Smooth muscle cell (in vitro differentiated cells): ENCODE measurements at regions not wholly inside any gene's neighbourhood (a gene's known extent, or its start where the extent isn't known, plus 50 kb on each side); places are given as distances from the start of the nearest gene placed in this dataset.
A peak's percentile ranks its signal among the peaks of the same experiment; 100 is the strongest.

Experiments used
- DNase-seq: peaks from one replicate; lab custom pipeline; 2025; ENCODE audit not compliant: unreplicated experiment; lab: John Stamatoyannopoulos, UW
- H2AFZ ChIP-seq: fragments of 200-600 bp; sonication (generic); 2 replicates; pipeline ENCODE4 v1.6.0; 2016; ENCODE audit warnings: antibody characterized with exemption, low read depth, mild to moderate bottlenecking
- H3F3A ChIP-seq: fragments of 200-600 bp; sonication (generic); 2 replicates; pipeline ENCODE4 v1.6.0; 2017; ENCODE audit warnings: antibody characterized with exemption, low read depth
- H3K27ac ChIP-seq: fragments of 200-600 bp; sonication (generic); 2 replicates; pipeline ENCODE4 v1.5.1; 2016; ENCODE audit warnings: low read depth, mild to moderate bottlenecking
- H3K27me3 ChIP-seq: fragments of 200-600 bp; sonication (generic); 2 replicates; pipeline ENCODE4 v1.6.1; 2016; ENCODE audit warnings: low read depth, mild to moderate bottlenecking
- H3K36me3 ChIP-seq: fragments of 200-600 bp; sonication (generic); 2 replicates; pipeline ENCODE4 v1.5.1; 2016; ENCODE audit warnings: low read depth
- H3K4me1 ChIP-seq: fragments of 200-600 bp; sonication (generic); 2 replicates; pipeline ENCODE4 v1.5.1; 2016; ENCODE audit warnings: low read depth
- H3K4me2 ChIP-seq: fragments of 200-600 bp; sonication (generic); 2 replicates; pipeline ENCODE4 v1.6.0; 2016; ENCODE audit warnings: mild to moderate bottlenecking
- H3K4me3 ChIP-seq: fragments of 200-600 bp; sonication (generic); 2 replicates; pipeline ENCODE4 v1.5.1; 2016; ENCODE audit warnings: mild to moderate bottlenecking
- H3K79me2 ChIP-seq: fragments of 200-600 bp; sonication (generic); 2 replicates; pipeline ENCODE4 v1.6.0; 2016; ENCODE audit warnings: low read depth, mild to moderate bottlenecking
- H3K9ac ChIP-seq: fragments of 200-600 bp; sonication (generic); 2 replicates; pipeline ENCODE4 v1.6.0; 2016; ENCODE audit warnings: low read depth
- H3K9me3 ChIP-seq: fragments of 200-600 bp; sonication (generic); replicated peaks from 2 replicates; pipeline ENCODE4 v1.5.1; 2016; ENCODE audit warnings: low read depth
- H4K20me1 ChIP-seq: fragments of 200-600 bp; sonication (generic); 2 replicates; pipeline ENCODE4 v1.6.0; 2016; ENCODE audit warnings: low read depth
- CTCF ChIP-seq: fragments of 200-600 bp; sonication (generic); IDR thresholded peaks from 2 replicates; pipeline ENCODE4 v1.5.1; 2017; ENCODE audit warnings: borderline replicate concordance, mild to moderate bottlenecking, antibody characterized with exemption; ENCODE audit not compliant: insufficient read depth, poor library complexity, severe bottlenecking
- WGBS: methylation state at CpG from one replicate; pipeline ENCODE4 v1.1.7; 2016; ENCODE audit warnings: low lambda C conversion rate; 5-methylcytosine and 5-hydroxymethylcytosine counted together

DNA sequence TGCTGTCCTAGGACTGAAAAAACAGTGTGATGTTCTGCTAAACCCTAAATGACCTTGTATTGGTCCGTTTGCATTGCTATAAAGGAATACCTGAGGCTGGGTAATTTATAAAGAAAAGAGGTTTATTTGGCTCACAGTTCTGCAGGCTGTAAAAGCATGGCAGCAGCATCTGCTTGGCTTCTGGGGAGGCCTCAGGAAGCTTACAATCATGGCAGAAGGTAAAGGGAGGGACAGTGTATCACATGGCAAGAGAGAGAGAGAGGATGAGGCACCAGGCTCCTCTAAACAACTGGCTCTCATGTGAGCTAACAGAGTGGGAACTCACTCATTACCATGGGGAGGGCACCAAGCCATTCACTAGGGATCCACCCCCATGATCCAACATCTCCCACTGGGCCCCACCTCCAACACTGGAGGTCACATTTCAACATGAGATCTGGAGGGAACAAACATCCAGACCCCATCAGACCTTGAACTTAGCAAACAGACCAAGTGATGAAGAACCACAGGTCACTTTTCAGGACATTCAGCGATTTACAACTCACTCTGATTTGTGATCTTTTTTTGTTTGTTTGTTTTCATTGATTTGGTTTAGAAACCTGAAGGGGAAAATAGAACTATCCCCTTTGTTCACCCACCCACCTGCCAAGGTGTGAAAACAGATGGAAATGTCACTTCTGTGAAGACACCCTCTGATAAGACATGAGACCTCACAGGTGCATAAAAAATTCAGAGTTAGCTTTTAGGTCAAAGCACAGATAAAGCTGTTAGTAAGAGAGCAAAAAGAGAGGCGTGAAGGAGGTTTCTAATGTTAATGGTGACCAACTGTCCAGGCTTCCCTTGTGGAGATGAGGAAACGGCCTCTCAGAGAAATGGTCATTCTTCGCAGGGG lies 104.2 kb upstream of the RALGPS2 start:
- H2AFZ ChIP-seq = no peak overlapping the region
- WGBS = 94% methylated on average over 5 of the region's 5 CpGs

GRCh38 chr1:178621822-178622221 lies 103.2 kb upstream of the RALGPS2 start:
- no peak overlapping the region for H3K27ac ChIP-seq
- 97% methylated on average over 10 of the region's 10 CpGs for WGBS
- no peaks in the 10 kb centered on the region for H3F3A ChIP-seq
- no peaks in the 10 kb centered on the region for H4K20me1 ChIP-seq
- H3K27me3 ChIP-seq = no peaks in the 10 kb centered on the region
- H3K79me2 ChIP-seq = no peaks in the 10 kb centered on the region
- H3K9ac ChIP-seq = no peak overlapping the region
- TF ChIP-seq CTCF = no peak
- no peak for DNase-seq
- no peaks in the 10 kb centered on the region for H3K4me1 ChIP-seq
- H3K9me3 ChIP-seq = no peaks in the 10 kb centered on the region
- no peaks in the 10 kb centered on the region for H3K36me3 ChIP-seq
- H2AFZ ChIP-seq = no peak overlapping the region
- no peak overlapping the region for H3K4me3 ChIP-seq
- H3K4me2 ChIP-seq = no peak overlapping the region

More for the DNA sequence above, 104.2 kb upstream of the RALGPS2 start:
- H3F3A ChIP-seq = no peaks in the 10 kb centered on the region
- H3K4me3 ChIP-seq = no peak overlapping the region
- H3K79me2 ChIP-seq = no peaks in the 10 kb centered on the region
- no peak for DNase-seq
- H3K9me3 ChIP-seq = no peaks in the 10 kb centered on the region
- H3K4me2 ChIP-seq = no peak overlapping the region
- no peaks in the 10 kb centered on the region for H3K4me1 ChIP-seq
- H3K27me3 ChIP-seq = no peaks in the 10 kb centered on the region
- no peak overlapping the region for H3K9ac ChIP-seq
- no peak for TF ChIP-seq CTCF
- H3K27ac ChIP-seq = no peak overlapping the region
- no peaks in the 10 kb centered on the region for H3K36me3 ChIP-seq
- H4K20me1 ChIP-seq = no peaks in the 10 kb centered on the region

GRCh38 chr1:178625695-178626094 lies 99.3 kb upstream of the RALGPS2 start:
- Histone ChIP-seq H3K27me3 (no peaks in the 10 kb centered on the region), H2AFZ (no peak overlapping the region), H3K79me2 (no peaks in the 10 kb centered on the region), H3K4me2 (peak overlapping the region; percentile 50), H3F3A (no peaks in the 10 kb centered on the region), H3K36me3 (no peaks in the 10 kb centered on the region), H3K4me3 (no peak overlapping the region), H4K20me1 (no peaks in the 10 kb centered on the region), H3K9me3 (no peaks in the 10 kb centered on the region), H3K27ac (no peak overlapping the region), H3K4me1 (peaks cover 17% of the 10 kb centered on the region), H3K9ac (no peak overlapping the region)
- DNase-seq = no peak
- TF ChIP-seq CTCF = no peak
- WGBS = 10% methylated on average over 1 of the region's 1 CpG

GRCh38 chr1:178627037-178627436 lies 98.0 kb upstream of the RALGPS2 start:
- H3K4me3 ChIP-seq = no peak overlapping the region
- WGBS = 73% methylated on average over 2 of the region's 2 CpGs
- no peaks in the 10 kb centered on the region for H4K20me1 ChIP-seq
- no peak for DNase-seq
- H3K4me2 ChIP-seq = no peak overlapping the region
- no peak overlapping the region for H2AFZ ChIP-seq
- H3K36me3 ChIP-seq = no peaks in the 10 kb centered on the region
- H3K4me1 ChIP-seq = peaks cover 17% of the 10 kb centered on the region
- no peaks in the 10 kb centered on the region for H3K9me3 ChIP-seq
- no peaks in the 10 kb centered on the region for H3K27me3 ChIP-seq
- peaks cover under 1% of the 10 kb centered on the region for H3F3A ChIP-seq
- H3K9ac ChIP-seq = no peak overlapping the region
- no peak for TF ChIP-seq CTCF
- H3K27ac ChIP-seq = no peak overlapping the region
- no peaks in the 10 kb centered on the region for H3K79me2 ChIP-seq
